ENCODE measurements at regions not wholly inside any gene's neighbourhood (a gene's known extent, or its start where the extent isn't known, plus 50 kb on each side); places are given as distances from the start of the nearest gene placed in this dataset.

DNA sequence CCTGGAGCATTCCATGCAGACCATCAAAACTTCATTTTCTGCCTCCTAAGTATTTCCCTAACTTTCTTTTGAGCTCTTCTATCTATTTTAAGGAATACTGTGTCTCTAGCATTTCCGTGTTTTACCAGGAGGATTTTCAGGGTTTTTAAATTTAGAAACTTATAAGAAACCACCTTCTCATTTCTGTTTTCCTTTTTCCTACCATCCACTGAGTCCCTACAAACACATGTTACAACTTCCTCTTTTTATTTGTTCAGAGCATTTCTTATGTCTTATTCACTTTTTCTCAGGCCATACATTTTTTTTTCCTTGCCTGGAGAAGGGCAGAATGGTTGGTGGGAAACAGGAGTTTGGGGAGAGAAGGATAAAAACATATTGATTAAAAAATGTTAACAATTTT is 130.0 kb upstream of the BMP5 start:
- H3K4me1 ChIP-seq = no peaks in the 10 kb centered on the region
- intact Hi-C loops (cut with DNase I; ENCODE audit: low total_unique reads) = no loop called here

DNA sequence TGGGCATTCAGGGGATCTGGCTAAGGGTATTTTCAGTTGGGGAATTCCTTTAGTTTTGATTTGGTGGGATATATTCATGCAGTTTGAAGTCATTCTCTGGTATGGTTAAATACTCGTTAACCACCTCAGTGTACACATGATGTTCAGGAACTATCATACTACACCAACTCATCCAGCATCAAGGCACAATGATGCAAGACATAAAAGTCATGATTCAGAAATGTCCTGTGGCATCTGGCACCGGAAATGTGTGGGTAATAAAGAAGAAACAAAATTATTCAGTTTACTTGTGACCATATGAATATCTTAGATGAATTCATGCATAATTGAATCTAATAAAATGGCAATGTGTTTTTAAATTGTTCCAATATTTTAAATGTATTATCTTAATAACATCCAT is 129.0 kb upstream of the BMP5 start:
- no peaks in the 10 kb centered on the region for H3K9me3 ChIP-seq
- H3K27me3 ChIP-seq = no peaks in the 10 kb centered on the region
- H3K27ac ChIP-seq = no peak overlapping the region
- H3K4me3 ChIP-seq = no peak overlapping the region
- TF ChIP-seq, protein P1, sequence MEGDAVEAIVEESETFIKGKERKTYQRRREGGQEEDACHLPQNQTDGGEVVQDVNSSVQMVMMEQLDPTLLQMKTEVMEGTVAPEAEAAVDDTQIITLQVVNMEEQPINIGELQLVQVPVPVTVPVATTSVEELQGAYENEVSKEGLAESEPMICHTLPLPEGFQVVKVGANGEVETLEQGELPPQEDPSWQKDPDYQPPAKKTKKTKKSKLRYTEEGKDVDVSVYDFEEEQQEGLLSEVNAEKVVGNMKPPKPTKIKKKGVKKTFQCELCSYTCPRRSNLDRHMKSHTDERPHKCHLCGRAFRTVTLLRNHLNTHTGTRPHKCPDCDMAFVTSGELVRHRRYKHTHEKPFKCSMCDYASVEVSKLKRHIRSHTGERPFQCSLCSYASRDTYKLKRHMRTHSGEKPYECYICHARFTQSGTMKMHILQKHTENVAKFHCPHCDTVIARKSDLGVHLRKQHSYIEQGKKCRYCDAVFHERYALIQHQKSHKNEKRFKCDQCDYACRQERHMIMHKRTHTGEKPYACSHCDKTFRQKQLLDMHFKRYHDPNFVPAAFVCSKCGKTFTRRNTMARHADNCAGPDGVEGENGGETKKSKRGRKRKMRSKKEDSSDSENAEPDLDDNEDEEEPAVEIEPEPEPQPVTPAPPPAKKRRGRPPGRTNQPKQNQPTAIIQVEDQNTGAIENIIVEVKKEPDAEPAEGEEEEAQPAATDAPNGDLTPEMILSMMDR (IDR thresholded peaks at IDR 0.05) = no peak
- no peaks in the 10 kb centered on the region for H3K36me3 ChIP-seq
- DNase-seq = no peak
- intact Hi-C loops (cut with DNase I; ENCODE audit: low total_unique reads) = no loop called here
- H3K4me1 ChIP-seq = no peaks in the 10 kb centered on the region

More for the DNA sequence above, 130.0 kb upstream of the BMP5 start:
- TF ChIP-seq, protein P1 (IDR thresholded peaks at IDR 0.05) = no peak
- Histone ChIP-seq H3K9me3 (no peaks in the 10 kb centered on the region), H3K36me3 (no peaks in the 10 kb centered on the region), H3K4me3 (no peak overlapping the region), H3K27me3 (no peaks in the 10 kb centered on the region), H3K27ac (no peak overlapping the region)
- DNase-seq = no peak

DNA sequence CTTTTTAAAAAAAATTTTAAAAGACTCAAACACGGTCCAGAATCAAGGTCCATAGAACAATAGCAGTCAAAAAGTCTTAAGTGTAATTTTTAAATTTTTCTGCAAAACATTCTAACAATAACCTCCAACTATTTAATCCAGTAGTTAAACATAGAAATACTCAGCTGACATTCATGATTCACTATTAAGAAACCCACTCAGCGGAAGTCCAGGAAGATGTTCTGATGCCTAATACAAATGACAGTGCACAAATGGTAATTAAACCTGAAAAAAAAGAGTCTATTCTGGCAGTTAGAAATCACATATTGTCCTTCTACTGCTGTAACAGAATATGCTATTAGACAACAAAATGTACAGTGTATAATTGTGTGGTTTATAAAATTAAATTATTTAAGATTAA is 128.2 kb upstream of the BMP5 start:
- intact Hi-C loops (cut with DNase I; ENCODE audit: low total_unique reads) = no loop called here
- no peak for DNase-seq
- Histone ChIP-seq H3K27ac (no peak overlapping the region), H3K27me3 (no peaks in the 10 kb centered on the region), H3K36me3 (no peaks in the 10 kb centered on the region), H3K4me3 (no peak overlapping the region), H3K9me3 (no peaks in the 10 kb centered on the region), H3K4me1 (no peaks in the 10 kb centered on the region)
- TF ChIP-seq, protein P1 (IDR thresholded peaks at IDR 0.05) = no peak

DNA sequence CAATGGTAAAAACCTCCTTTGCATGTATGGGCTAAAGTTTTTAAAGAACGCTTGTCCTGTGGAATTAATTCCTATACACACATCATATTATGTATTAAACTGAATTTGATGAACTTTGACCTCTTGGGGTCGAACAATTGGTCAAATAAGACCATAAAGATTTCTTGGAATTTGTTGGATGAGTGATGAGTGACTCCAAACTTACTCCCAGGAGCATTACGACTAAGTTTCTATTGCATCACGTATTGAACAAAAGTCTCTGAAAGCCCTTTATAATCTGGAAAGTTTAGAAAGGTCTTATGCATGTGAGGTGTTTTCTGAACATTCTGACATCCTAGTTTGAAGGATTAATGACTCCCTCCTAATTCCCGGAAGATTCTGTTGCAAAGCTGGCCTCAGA is 126.9 kb upstream of the BMP5 start:
- no peaks in the 10 kb centered on the region for H3K27me3 ChIP-seq
- no peak overlapping the region for H3K27ac ChIP-seq
- TF ChIP-seq, protein P1 (IDR thresholded peaks at IDR 0.05) = no peak
- no peak for DNase-seq
- no peaks in the 10 kb centered on the region for H3K36me3 ChIP-seq
- no peaks in the 10 kb centered on the region for H3K4me1 ChIP-seq
- intact Hi-C loops (cut with DNase I; ENCODE audit: low total_unique reads) = no loop called here
- H3K4me3 ChIP-seq = no peak overlapping the region
- no peaks in the 10 kb centered on the region for H3K9me3 ChIP-seq

DNA sequence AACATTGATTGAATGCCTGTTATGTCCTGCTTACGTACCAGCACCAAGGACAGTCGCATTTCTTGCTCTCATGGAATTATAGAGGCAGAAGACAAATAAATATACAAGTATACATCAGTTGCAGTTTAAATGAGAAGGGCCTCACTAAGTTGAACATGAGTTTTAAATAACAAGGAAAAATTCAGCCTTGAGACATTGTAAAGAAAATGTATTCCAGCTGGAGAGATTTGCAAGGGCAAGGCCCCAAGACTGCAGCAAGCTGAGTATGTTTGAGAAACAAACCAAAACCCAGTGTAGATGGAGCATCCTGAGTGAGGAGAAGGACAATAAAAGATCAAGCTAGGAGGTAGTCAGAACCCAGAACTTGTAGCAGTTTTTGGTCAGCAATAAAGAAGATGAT is 123.2 kb upstream of the BMP5 start:
- intact Hi-C loops (cut with DNase I; ENCODE audit: low total_unique reads) = no loop called here
- no peaks in the 10 kb centered on the region for H3K27me3 ChIP-seq
- H3K36me3 ChIP-seq = no peaks in the 10 kb centered on the region
- H3K4me3 ChIP-seq = no peak overlapping the region
- DNase-seq = no peak
- no peaks in the 10 kb centered on the region for H3K9me3 ChIP-seq
- no peaks in the 10 kb centered on the region for H3K4me1 ChIP-seq
- TF ChIP-seq, protein P1 (IDR thresholded peaks at IDR 0.05) = no peak
- no peak overlapping the region for H3K27ac ChIP-seq

DNA sequence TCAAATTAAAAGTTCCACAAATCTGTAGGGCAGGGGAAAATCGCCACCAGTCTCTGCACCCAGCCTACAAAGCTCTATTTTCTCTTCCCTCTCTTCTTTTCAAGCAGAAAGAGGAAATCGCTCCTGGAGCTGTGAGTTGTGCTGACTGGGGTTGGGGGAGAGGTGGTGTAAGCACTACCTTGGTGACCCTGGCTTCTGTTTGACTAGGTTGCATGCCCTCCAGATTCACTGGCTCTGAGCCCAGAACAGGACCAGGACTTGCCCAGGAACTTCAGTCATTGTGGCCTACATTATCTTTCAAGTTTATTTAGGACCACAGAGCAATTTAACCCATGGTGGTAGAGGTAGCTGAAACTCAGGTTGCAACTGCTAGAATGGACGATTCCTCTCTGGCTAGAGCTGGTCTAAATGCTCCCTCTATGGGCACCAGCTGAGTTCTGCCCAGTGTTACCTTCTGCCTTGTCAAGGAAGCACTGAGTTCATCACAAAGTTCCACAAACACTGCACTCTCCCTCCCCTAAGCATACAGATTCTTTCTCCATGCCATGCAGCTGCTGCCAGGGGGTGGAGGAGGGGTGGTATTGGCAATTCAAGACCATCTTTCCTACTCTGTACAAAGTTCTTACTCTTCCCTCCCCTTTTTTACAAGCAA is 122.0 kb upstream of the BMP5 start:
- Histone ChIP-seq H3K36me3 (no peaks in the 10 kb centered on the region), H3K27me3 (no peaks in the 10 kb centered on the region), H3K27ac (no peak overlapping the region), H3K4me3 (no peak overlapping the region), H3K4me1 (no peaks in the 10 kb centered on the region), H3K9me3 (no peaks in the 10 kb centered on the region)
- TF ChIP-seq, protein P1 (IDR thresholded peaks at IDR 0.05) = no peak
- intact Hi-C loops (cut with DNase I; ENCODE audit: low total_unique reads) = no loop called here
- no peak for DNase-seq

Data from tibial artery (tissue), 4 donors.